CD14-positive monocyte (primary cell): ENCODE measurements at regions not wholly inside any gene's neighbourhood (a gene's known extent, or its start where the extent isn't known, plus 50 kb on each side); places are given as distances from the start of the nearest gene placed in this dataset.

Source experiments
- DNase-seq, 3 donors: peaks; one replicate each; pipeline ENCODE4 v3.0.0-alpha.2; 2011 to 2022
- H2AFZ ChIP-seq: 2 replicates; pipeline ENCODE4 v1.6.0; 2012; ENCODE audit warnings: mild to moderate bottlenecking, low read depth, low read length, inconsistent platforms; ENCODE audit not compliant: insufficient read depth, poor library complexity, severe bottlenecking
- H3K27ac ChIP-seq, 2 donors: 1 replicate in 1 of 2; 2 replicates in 1 of 2; pipeline ENCODE4 v1.5.1; 2012 to 2013; ENCODE audit warnings: low read length in 2 of 2, control low read depth in 1 of 2, inconsistent platforms in 1 of 2, low read depth in 1 of 2, mild to moderate bottlenecking in 1 of 2
- H3K27me3 ChIP-seq, 2 donors: one replicate each; pipeline versions ENCODE4 v1.6.0 to v1.6.1; 2011 to 2013; ENCODE audit warnings: low read length in 2 of 2; ENCODE audit not compliant: control insufficient read depth in 2 of 2, insufficient read depth in 2 of 2
- H3K36me3 ChIP-seq, 2 donors: replicated peaks in 1 of 2; 1 replicate in 1 of 2; 2 replicates in 1 of 2; pipeline versions ENCODE4 v1.5.1 to v1.6.1; 2012 to 2013; ENCODE audit warnings: low read length in 2 of 2, control low read depth in 1 of 2, inconsistent platforms in 1 of 2, mild to moderate bottlenecking in 1 of 2; ENCODE audit not compliant: insufficient read depth in 2 of 2, control insufficient read depth in 1 of 2
- H3K4me1 ChIP-seq, 2 donors: 1 replicate in 1 of 2; 2 replicates in 1 of 2; pipeline versions ENCODE4 v1.5.1 to v1.6.1; 2012 to 2013; ENCODE audit warnings: low read length in 2 of 2, control low read depth in 1 of 2, inconsistent platforms in 1 of 2, mild to moderate bottlenecking in 1 of 2, moderate library complexity in 1 of 2; ENCODE audit not compliant: insufficient read depth in 2 of 2, control insufficient read depth in 1 of 2
- H3K4me2 ChIP-seq: replicated peaks from 2 replicates; pipeline ENCODE3; 2012; ENCODE audit warnings: low read length, moderate library complexity, mild to moderate bottlenecking; ENCODE audit not compliant: poor library complexity, severe bottlenecking; ENCODE audit errors: extremely low read depth
- H3K4me3 ChIP-seq, 3 experiments: fragments of 200-600 bp in 1 of 3; sonication (generic) in 1 of 3; replicated peaks in 1 of 3; 1 replicate in 2 of 3; 2 replicates in 1 of 3; pipeline ENCODE4 v1.5.1; 2011 to 2013; ENCODE audit warnings: low read length in 3 of 3, mild to moderate bottlenecking in 3 of 3, control low read depth in 2 of 3, low read depth in 2 of 3, inconsistent platforms in 1 of 3, moderate library complexity in 1 of 3
- H3K79me2 ChIP-seq: 2 replicates; pipeline ENCODE4 v1.6.0; 2012; ENCODE audit warnings: mild to moderate bottlenecking, control low read depth, inconsistent platforms, low read length, moderate library complexity; ENCODE audit not compliant: insufficient read depth
- H3K9ac ChIP-seq: 2 replicates; pipeline ENCODE4 v1.6.0; 2017; ENCODE audit warnings: low read length, mild to moderate bottlenecking; ENCODE audit not compliant: insufficient read depth, poor library complexity, severe bottlenecking
- H3K9me3 ChIP-seq, 2 donors: replicated peaks in 1 of 2; 1 replicate in 1 of 2; 2 replicates in 1 of 2; pipeline versions ENCODE4 v1.5.1 to v1.6.1; 2012 to 2013; ENCODE audit warnings: low read length in 2 of 2, control low read depth in 1 of 2; ENCODE audit not compliant: control insufficient read depth in 1 of 2, insufficient read depth in 1 of 2
- H4K20me1 ChIP-seq: 2 replicates; pipeline ENCODE4 v1.6.0; 2012; ENCODE audit warnings: mild to moderate bottlenecking, low read length, control low read depth, moderate library complexity; ENCODE audit not compliant: insufficient read depth
- H3K27ac Mint-ChIP-seq, 7 donors: one replicate each; pipeline ENCODE4 v1.8.0; 2020; ENCODE audit warnings: mild to moderate bottlenecking in 7 of 7, mixed read lengths in 7 of 7, moderate library complexity in 6 of 7, inconsistent platforms in 2 of 7
- H3K27me3 Mint-ChIP-seq, 3 donors: one replicate each; pipeline ENCODE4 v1.8.0; 2021 to 2022; ENCODE audit warnings: low read depth in 3 of 3, mild to moderate bottlenecking in 3 of 3, mixed read lengths in 3 of 3, moderate library complexity in 3 of 3, inconsistent platforms in 1 of 3
- H3K36me3 Mint-ChIP-seq, 2 donors: one replicate each; pipeline ENCODE4 v1.8.0; 2020; ENCODE audit warnings: mixed read lengths in 2 of 2, inconsistent platforms in 1 of 2, mild to moderate bottlenecking in 1 of 2
- H3K4me1 Mint-ChIP-seq: one replicate; pipeline ENCODE4 v1.8.0; 2020; ENCODE audit warnings: mild to moderate bottlenecking, mixed read lengths
- H3K4me3 Mint-ChIP-seq, 2 donors: one replicate each; pipeline ENCODE4 v1.8.0; 2020; ENCODE audit warnings: mild to moderate bottlenecking in 2 of 2, mixed read lengths in 2 of 2, moderate library complexity in 1 of 2
- H3K9me3 Mint-ChIP-seq, 7 donors: one replicate each; pipeline ENCODE4 v1.8.0; 2020 to 2022; ENCODE audit warnings: mixed read lengths in 7 of 7, mild to moderate bottlenecking in 6 of 7, moderate library complexity in 6 of 7, inconsistent platforms in 2 of 7
- WGBS: methylation state at CpG from one replicate; pipeline ENCODE4 v1.1.5; 2013; ENCODE audit warnings: missing lambda C conversion rate; ENCODE audit not compliant: insufficient coverage; 5-methylcytosine and 5-hydroxymethylcytosine counted together
- intact Hi-C, 2 donors: fragments of 100-400 bp; cut with micrococcal nuclease; formaldehyde crosslinking; loops; one replicate each; pipeline versions ENCODE4 v1.15.0 to v1.15.1; 2023
- TF ChIP-seq, protein P1 (sequence below): fragments of 200-600 bp; IDR thresholded peaks from one replicate; pipeline ENCODE4 v1.8.0; 2022; ENCODE audit warnings: antibody characterized with exemption, mild to moderate bottlenecking

DNA sequence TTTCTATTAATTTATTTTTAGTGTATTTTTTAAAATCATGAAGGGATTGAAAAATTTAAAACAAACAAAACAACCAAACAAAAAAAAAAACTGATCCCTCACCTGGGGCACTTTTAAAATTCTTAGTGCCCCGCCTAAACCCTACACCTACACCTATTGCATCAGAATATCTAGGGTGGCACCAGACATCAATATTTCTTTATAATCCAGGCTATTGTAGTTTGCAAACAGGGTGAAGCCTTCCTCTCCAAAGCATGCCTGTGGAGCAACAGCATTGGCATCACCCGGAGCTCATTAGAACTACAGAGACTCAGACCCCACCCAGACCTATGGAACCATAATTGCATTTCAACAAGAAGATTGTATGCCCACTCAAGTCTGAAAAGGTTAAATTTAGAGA lies 54.9 kb upstream of the ACP3 start:
- Histone ChIP-seq H2AFZ (no peak overlapping the region), H3K36me3 (no peaks in the 10 kb centered on the region), H3K79me2 (no peaks in the 10 kb centered on the region), H3K4me1 (no peaks in the 10 kb centered on the region), H3K27ac (no peak overlapping the region), H3K4me2 (no peak overlapping the region), H3K27me3 (no peaks in the 10 kb centered on the region), H3K4me3 (no peak overlapping the region), H4K20me1 (no peaks in the 10 kb centered on the region), H3K9ac (no peak overlapping the region), H3K9me3 (no peaks in the 10 kb centered on the region)
- H3K4me1 Mint-ChIP-seq = peaks cover 9% of the 10 kb centered on the region
- no peak for DNase-seq
- H3K36me3 Mint-ChIP-seq = no peaks in the 10 kb centered on the region
- H3K9me3 Mint-ChIP-seq = no peaks in the 10 kb centered on the region
- TF ChIP-seq, protein P1, sequence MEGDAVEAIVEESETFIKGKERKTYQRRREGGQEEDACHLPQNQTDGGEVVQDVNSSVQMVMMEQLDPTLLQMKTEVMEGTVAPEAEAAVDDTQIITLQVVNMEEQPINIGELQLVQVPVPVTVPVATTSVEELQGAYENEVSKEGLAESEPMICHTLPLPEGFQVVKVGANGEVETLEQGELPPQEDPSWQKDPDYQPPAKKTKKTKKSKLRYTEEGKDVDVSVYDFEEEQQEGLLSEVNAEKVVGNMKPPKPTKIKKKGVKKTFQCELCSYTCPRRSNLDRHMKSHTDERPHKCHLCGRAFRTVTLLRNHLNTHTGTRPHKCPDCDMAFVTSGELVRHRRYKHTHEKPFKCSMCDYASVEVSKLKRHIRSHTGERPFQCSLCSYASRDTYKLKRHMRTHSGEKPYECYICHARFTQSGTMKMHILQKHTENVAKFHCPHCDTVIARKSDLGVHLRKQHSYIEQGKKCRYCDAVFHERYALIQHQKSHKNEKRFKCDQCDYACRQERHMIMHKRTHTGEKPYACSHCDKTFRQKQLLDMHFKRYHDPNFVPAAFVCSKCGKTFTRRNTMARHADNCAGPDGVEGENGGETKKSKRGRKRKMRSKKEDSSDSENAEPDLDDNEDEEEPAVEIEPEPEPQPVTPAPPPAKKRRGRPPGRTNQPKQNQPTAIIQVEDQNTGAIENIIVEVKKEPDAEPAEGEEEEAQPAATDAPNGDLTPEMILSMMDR = no peak
- no peak overlapping the region for H3K27ac Mint-ChIP-seq
- 100% methylated on average over 1 of the region's 2 CpGs for WGBS
- intact Hi-C loops = loop anchor here in 1 of 2 donors (10.0 kb wide), 1 partner anchor 52 kb away; the partner anchor contains the start of gene ACP3
- H3K4me3 Mint-ChIP-seq = no peak overlapping the region
- H3K27me3 Mint-ChIP-seq = no peaks in the 10 kb centered on the region

DNA sequence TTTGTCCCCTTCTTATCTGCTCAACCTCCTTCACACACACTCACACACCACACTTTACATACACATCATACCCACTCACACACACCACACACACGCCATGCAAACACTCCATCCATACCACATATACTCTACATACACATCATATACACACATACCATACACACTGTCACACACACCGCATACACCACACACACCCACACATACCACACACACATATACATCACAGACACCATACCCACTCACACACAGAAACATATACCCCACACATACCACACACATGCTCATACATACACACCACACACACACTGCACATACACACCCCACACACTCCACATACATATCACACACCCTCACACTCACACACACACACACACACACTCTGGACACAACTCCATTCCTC lies 54.3 kb upstream of the ACP3 start:
- TF ChIP-seq, protein P1 = no peak
- H3K79me2 ChIP-seq = no peaks in the 10 kb centered on the region
- H3K4me3 Mint-ChIP-seq = no peak overlapping the region

More for the DNA sequence above, 54.3 kb upstream of the ACP3 start:
- Histone ChIP-seq H3K36me3 (no peaks in the 10 kb centered on the region), H4K20me1 (no peaks in the 10 kb centered on the region), H3K4me3 (no peak overlapping the region), H3K27me3 (no peaks in the 10 kb centered on the region), H3K4me2 (no peak overlapping the region), H2AFZ (no peak overlapping the region), H3K27ac (no peak overlapping the region), H3K9me3 (no peaks in the 10 kb centered on the region), H3K9ac (no peak overlapping the region), H3K4me1 (no peaks in the 10 kb centered on the region)
- H3K9me3 Mint-ChIP-seq = no peaks in the 10 kb centered on the region
- H3K4me1 Mint-ChIP-seq = peaks cover 7% of the 10 kb centered on the region
- H3K36me3 Mint-ChIP-seq = no peaks in the 10 kb centered on the region
- H3K27ac Mint-ChIP-seq = no peak overlapping the region
- WGBS = 100% methylated on average over 1 of the region's 2 CpGs
- no peak for DNase-seq
- no peaks in the 10 kb centered on the region for H3K27me3 Mint-ChIP-seq
- intact Hi-C loops = loop anchor here in 1 of 2 donors (10.0 kb wide), 1 partner anchor 52 kb away; the partner anchor contains the start of gene ACP3
